ENCODE measurements at regions not wholly inside any gene's neighbourhood (a gene's known extent, or its start where the extent isn't known, plus 50 kb on each side); places are given as distances from the start of the nearest gene placed in this dataset.
A peak's percentile ranks its signal among the peaks of the same experiment; 100 is the strongest.
"Not testable (repeated sequence)": the region's sequence is repeated elsewhere in the genome, so short reads cannot be mapped to it uniquely, and the experiment has no call there.

- DNase-seq (ENCODE audit: low read depth, low spot score) = no peak
These were observed 226.4 kb downstream of the ADAMTS15 start for GRCh38 chr11:130674686-130675308.

GRCh38 chr11:130675371-130675821, 227.0 kb downstream of the ADAMTS15 start:
- DNase-seq (ENCODE audit: low read depth, low spot score) = peak; percentile 76

GRCh38 chr11:130675917-130676316, 227.5 kb downstream of the ADAMTS15 start:
- DNase-seq (ENCODE audit: low read depth, low spot score) = no peak

DNA sequence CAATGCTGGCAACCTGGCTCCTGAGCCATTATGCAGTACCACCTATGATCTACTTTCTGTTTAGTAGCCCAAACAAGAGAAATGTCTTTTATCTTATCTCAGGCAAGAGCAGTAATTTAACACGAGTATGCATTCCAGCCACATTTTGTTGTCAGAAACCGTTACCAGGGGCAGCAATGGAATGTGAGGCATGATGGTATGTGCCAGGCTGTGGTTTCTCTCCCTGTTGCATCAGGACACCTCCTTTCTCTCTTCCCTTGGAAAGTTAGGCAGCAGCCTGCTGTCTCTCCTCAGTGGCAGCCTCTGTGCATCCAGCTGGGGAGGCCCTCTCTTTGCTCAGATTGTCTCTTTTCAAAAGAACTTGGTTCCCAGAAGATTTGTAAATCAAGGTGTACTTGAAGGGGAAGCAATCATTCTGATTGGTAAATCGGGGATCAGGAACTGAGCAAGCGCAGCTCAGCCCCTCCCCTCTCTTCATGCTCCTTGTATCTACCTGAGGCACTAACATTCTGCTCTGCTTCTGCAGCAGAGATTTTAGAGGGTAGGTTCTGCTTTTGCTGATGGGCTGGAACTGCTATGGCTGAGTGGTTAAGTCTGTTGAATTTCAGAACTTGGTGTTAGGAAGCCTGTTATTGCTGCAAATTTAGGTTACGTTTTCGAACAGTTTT, 229.2 kb downstream of the ADAMTS15 start:
- no peak for DNase-seq (ENCODE audit: low read depth, low spot score)

DNA sequence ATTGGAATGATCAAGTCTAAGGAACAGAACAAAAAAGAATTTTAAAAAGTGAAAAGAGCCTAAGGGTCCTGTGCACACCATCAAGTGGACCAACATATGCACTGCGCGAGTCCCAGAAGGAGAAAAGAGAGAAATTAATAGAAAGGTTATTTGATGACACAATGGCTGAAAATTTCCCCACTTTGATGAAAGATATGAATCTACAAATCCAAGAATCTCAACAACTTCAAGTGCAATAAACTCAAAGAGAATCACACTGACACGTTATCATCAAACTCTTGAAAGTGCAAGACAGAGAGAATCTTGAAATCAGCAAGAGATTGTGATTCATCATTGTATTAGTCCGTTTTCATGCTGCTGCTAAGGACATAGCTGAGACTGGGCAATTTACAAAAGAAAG, 230.8 kb downstream of the ADAMTS15 start:
- no peak for DNase-seq (ENCODE audit: low read depth, low spot score)

GRCh38 chr11:130682471-130682870, 233.8 kb downstream of the SNX19 start:
- not testable (repeated sequence) for DNase-seq (ENCODE audit: low read depth, low spot score)

- DNase-seq (ENCODE audit: low read depth, low spot score) = no peak
These were observed 226.9 kb downstream of the SNX19 start for GRCh38 chr11:130689222-130689908.

DNA sequence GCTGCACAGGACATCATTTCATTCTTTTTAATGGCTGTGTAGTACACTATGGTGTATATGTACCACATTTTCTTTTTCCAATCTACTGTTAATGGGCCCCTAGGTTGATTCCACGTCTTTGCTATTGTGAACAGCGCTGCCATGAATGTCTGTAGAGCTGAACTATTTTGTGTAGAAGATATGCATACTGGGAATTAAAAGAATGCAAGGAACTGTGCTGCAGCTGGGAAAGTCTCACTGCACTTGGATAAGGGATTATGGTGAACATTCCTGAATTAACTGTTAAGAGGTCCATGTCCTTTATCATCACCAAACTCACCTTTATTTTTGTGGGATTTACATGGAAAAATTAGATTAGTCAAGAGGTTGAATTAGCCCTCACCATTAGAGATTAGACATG, 224.7 kb downstream of the SNX19 start:
- no peak for DNase-seq (ENCODE audit: low read depth, low spot score)

DNA sequence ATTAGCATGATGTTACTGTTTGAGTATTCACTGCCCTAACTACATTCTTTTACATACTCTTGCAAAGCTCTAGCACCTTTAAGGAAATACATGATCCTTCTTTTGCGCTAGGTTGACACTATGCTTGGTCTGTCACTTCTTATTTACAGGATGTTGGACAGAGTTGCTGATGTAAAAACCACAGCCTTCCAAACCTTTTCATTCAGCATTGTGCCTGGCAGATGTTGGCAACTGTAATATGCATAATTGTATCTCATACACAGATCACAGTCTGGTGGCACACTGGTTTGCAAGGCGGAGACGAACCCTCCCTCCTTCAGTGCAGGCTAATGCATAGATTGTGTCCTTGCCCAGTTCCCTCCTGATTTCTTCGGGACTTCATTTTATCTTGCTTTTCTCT, 224.1 kb downstream of the SNX19 start:
- no peak for DNase-seq (ENCODE audit: low read depth, low spot score)

DNA sequence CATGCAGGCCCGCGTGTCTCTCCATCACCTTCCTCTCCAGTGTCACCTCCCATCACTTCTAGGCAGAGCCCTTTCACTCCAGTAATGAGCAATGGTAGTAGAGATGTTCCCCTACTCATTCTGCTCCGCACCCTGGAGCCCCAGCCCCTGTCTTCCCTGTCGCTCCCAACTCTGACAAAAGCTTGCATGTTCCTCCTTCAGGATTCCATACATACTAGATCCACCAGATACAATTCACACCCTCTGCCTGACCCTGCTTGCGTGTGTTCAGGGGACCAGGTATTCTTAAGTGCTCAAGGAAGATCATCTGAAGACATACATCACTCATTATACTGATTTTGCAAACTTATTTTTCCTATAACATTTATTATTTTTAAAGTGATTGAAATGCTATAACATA, 222.7 kb downstream of the SNX19 start:
- DNase-seq (ENCODE audit: low read depth, low spot score) = no peak

- DNase-seq (ENCODE audit: low read depth, low spot score) = no peak
These were observed 221.7 kb downstream of the SNX19 start for GRCh38 chr11:130694488-130695045.

- no peak for DNase-seq (ENCODE audit: low read depth, low spot score)
These were observed 218.1 kb downstream of the SNX19 start for GRCh38 chr11:130698174-130698573.

- DNase-seq (ENCODE audit: low read depth, low spot score) = no peak
These were observed 216.7 kb downstream of the SNX19 start for GRCh38 chr11:130699561-130699960.

GRCh38 chr11:130700092-130700491, 216.2 kb downstream of the SNX19 start:
- DNase-seq (ENCODE audit: low read depth, low spot score) = no peak

- DNase-seq (ENCODE audit: low read depth, low spot score) = no peak
These were observed 212.6 kb downstream of the SNX19 start for GRCh38 chr11:130703489-130704190.

DNA sequence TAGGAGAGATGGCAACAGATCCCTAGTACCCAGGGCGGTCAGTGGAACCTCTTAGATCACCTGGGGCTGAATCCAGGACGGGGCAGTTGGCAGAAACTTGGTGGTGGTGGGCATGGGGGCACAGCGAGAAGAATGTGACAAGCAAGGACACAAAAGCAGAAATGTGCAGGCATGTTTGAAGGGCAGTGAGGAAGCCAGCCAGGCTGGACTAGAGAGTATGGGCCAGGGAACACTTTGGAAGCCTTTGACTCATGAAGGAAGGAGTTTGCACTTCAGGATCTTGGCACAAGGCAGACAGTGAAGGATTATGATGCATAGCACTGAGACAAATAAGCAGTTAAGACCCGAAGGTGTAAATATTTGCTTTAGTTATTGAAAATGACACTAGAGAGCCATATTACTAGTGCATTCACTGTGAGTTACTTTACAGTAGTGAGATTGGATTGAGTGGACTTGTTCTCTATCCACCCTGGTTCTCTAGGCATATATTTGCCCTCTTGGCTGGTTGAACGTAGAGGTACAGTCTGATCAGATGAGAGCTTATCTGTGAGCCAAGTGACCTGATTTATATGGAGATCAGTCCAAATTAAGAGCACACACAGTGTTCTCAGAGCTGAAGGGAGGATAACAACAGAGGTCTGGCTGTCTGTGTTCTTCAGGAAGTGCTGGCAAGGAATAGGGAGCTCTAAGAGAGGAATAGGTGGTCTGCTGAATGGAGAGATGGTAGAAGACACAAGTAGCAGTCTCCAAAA, 210.4 kb downstream of the SNX19 start:
- DNase-seq (ENCODE audit: low read depth, low spot score) = no peak

DNA sequence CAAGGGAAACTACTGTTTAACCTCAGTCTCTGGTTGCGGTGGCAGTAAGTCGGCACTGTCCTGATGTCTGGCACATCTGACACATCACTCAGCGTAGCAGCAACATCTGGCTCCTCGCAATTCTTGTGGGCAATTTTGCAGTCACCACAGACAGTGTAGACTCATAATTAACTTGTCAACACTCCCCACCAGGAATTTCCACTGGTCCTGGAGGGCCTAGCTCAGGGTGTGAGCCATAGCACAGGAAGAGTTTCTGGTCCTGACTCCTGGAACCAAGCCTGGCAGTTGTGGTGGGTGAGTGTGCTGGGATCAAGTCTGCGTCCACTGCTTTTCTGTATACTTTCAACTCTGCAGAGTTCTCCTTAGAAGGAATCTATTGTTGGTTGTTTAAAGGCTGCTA, 209.7 kb downstream of the SNX19 start:
- DNase-seq (ENCODE audit: low read depth, low spot score) = no peak

GRCh38 chr11:130707217-130707616, 209.1 kb downstream of the SNX19 start:
- no peak for DNase-seq (ENCODE audit: low read depth, low spot score)

DNA sequence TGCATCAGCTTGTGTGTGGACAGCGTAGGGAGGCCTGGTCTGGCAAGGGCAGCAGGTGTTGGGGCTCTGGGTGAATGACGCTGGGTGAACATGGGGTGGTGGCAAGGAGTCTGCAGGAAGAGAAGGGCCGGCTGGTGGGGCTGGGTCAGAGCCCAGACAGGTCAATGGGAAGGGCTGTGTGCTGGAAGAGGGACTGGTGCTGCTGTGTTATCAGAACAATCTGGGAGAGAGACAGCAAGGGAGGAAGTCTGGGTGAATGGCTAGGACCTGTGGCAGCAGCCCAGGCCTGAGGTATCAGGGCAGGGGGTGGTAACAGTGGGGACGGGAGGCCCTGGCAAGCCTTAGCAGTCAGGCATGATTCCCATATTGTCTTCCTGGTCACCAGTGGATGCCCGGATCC, 206.7 kb downstream of the SNX19 start:
- no peak for DNase-seq (ENCODE audit: low read depth, low spot score)

DNA sequence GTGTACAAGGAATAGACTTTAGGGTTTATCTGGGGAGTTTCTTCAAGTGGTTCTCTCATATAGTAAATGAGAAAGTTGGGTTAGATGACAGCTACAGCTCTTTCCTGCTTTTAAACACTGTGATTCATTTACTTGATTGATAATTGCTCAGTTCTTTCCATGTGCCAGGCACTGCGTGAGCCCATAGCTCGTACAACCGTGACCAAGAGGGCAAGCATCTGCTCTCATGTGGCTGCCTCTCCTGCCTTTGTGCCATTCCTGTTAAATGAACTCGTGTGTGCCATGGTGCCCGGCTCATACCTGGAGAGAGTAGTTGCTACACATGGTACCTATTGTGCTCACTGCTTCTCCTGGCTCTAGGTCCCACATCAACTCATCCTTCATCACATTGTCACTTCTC, 206.3 kb downstream of the SNX19 start:
- no peak for DNase-seq (ENCODE audit: low read depth, low spot score)

DNA sequence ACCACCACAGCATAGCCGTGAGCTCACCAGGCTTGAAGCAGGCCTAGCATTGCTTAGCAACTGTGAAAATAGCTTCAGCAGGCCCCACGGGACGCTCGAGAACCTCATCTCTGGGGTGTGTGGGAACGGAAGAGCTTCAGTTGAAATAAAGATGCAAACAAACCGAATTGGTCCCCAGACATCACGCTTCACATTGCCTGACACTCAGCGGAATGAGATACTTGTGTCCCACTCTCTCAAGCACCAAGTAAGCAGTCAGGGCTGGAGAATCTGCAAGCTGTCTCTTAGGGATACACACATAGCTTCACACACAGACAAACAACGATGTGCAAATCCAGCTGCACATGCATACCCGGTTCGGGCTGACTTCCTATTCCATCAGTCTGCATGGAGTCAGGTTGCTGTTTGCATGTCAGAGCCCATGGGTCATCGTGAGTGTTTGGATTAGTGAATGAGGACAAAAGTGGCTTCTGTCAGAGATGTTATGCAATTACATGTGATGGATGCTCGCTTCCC, 205.7 kb downstream of the SNX19 start:
- DNase-seq (ENCODE audit: low read depth, low spot score) = no peak
